Neuronal stem cell (in vitro differentiated cells): ENCODE measurements at regions not wholly inside any gene's neighbourhood (a gene's known extent, or its start where the extent isn't known, plus 50 kb on each side); places are given as distances from the start of the nearest gene placed in this dataset.

Source experiments
- DNase-seq: peaks from one replicate; pipeline ENCODE4 v3.0.0-alpha.2; 2013; ENCODE audit warnings: low spot score
- H2AFZ ChIP-seq: one replicate; pipeline ENCODE4 v1.6.1; 2013; ENCODE audit warnings: mild to moderate bottlenecking, low read length, inconsistent platforms
- H2AK5ac ChIP-seq: 2 replicates; pipeline ENCODE4 v1.6.1; 2013; ENCODE audit warnings: low read depth, mild to moderate bottlenecking, inconsistent platforms, low read length, moderate library complexity, mixed read lengths
- H2BK120ac ChIP-seq: 2 replicates; pipeline ENCODE4 v1.6.1; 2013; ENCODE audit warnings: low read depth, mild to moderate bottlenecking, inconsistent platforms, low read length, moderate library complexity, mixed read lengths
- H2BK12ac ChIP-seq: one replicate; pipeline ENCODE4 v1.6.1; 2013; ENCODE audit warnings: low read length, inconsistent platforms
- H2BK15ac ChIP-seq: 2 replicates; pipeline ENCODE4 v1.6.1; 2013; ENCODE audit warnings: mild to moderate bottlenecking, low read length, inconsistent platforms, mixed read lengths
- H2BK5ac ChIP-seq: one replicate; pipeline ENCODE4 v1.6.1; 2013; ENCODE audit warnings: inconsistent platforms, mild to moderate bottlenecking, low read length, moderate library complexity
- H3K14ac ChIP-seq: one replicate; pipeline ENCODE4 v1.6.1; 2013; ENCODE audit warnings: low read length, inconsistent platforms
- H3K18ac ChIP-seq: 2 replicates; pipeline ENCODE4 v1.6.1; 2013; ENCODE audit warnings: low read length, inconsistent platforms
- H3K23ac ChIP-seq: 2 replicates; pipeline ENCODE4 v1.6.1; 2013; ENCODE audit warnings: low read depth, mild to moderate bottlenecking, mixed read lengths, low read length, inconsistent platforms; ENCODE audit not compliant: poor library complexity
- H3K27ac ChIP-seq: replicated peaks from 3 replicates; pipeline ENCODE4 v1.5.1; 2013; ENCODE audit warnings: low read length, inconsistent platforms
- H3K27me3 ChIP-seq, 3 experiments: 2 replicates each; pipeline ENCODE4 v1.6.1; 2013; ENCODE audit warnings: low read length in 3 of 3, mild to moderate bottlenecking in 2 of 3, inconsistent platforms in 1 of 3, low read depth in 1 of 3, mixed read lengths in 1 of 3, moderate library complexity in 1 of 3; ENCODE audit not compliant: control insufficient read depth in 3 of 3, insufficient read depth in 3 of 3
- H3K36me3 ChIP-seq, 2 donors: replicated peaks in 1 of 2; 2 replicates each; pipeline ENCODE4 v1.6.1; 2013; ENCODE audit warnings: low read length in 2 of 2; ENCODE audit not compliant: control insufficient read depth in 2 of 2, insufficient read depth in 2 of 2
- H3K4ac ChIP-seq: 2 replicates; pipeline ENCODE4 v1.6.1; 2013; ENCODE audit warnings: inconsistent platforms, mild to moderate bottlenecking, low read length, moderate library complexity
- H3K4me1 ChIP-seq, 2 donors: 1 replicate in 1 of 2; 2 replicates in 1 of 2; pipeline ENCODE4 v1.6.1; 2013; ENCODE audit warnings: low read length in 2 of 2, low read depth in 1 of 2; ENCODE audit not compliant: control insufficient read depth in 2 of 2, insufficient read depth in 1 of 2
- H3K4me2 ChIP-seq: one replicate; pipeline ENCODE4 v1.6.1; 2013; ENCODE audit warnings: mild to moderate bottlenecking, low read length, inconsistent platforms; ENCODE audit not compliant: insufficient read depth, poor library complexity, severe bottlenecking
- H3K4me3 ChIP-seq, 2 donors: 2 replicates each; pipeline ENCODE4 v1.5.1; 2013; ENCODE audit warnings: low read length in 2 of 2, mild to moderate bottlenecking in 2 of 2, inconsistent platforms in 1 of 2, moderate library complexity in 1 of 2
- H3K79me1 ChIP-seq: one replicate; pipeline ENCODE4 v1.6.1; 2013; ENCODE audit warnings: low read depth, mild to moderate bottlenecking, inconsistent platforms, low read length, moderate library complexity
- H3K9ac ChIP-seq: one replicate; pipeline ENCODE4 v1.6.1; 2013; ENCODE audit warnings: mild to moderate bottlenecking, low read depth, low read length, inconsistent platforms; ENCODE audit not compliant: poor library complexity
- H3K9me3 ChIP-seq, 2 donors: replicated peaks in 1 of 2; 2 replicates each; pipeline versions ENCODE3 to v1.6.1; 2013; ENCODE audit warnings: low read length in 2 of 2, mild to moderate bottlenecking in 2 of 2, inconsistent platforms in 1 of 2, low read depth in 1 of 2, mixed read lengths in 1 of 2, moderate library complexity in 1 of 2; ENCODE audit not compliant: control insufficient read depth in 2 of 2, insufficient read depth in 1 of 2
- H4K8ac ChIP-seq: one replicate; pipeline ENCODE4 v1.6.1; 2013; ENCODE audit warnings: low read depth, mild to moderate bottlenecking, inconsistent platforms, low read length, moderate library complexity
- H4K91ac ChIP-seq: one replicate; pipeline ENCODE4 v1.6.1; 2013; ENCODE audit warnings: low read length, low read depth, mild to moderate bottlenecking, inconsistent platforms; ENCODE audit not compliant: poor library complexity
- WGBS, 2 donors: extraction: QIAGEN DNeasy Blood & Tissue Kit; methylation state at CpG; one replicate each; pipeline ENCODE4 v1.1.7; 2013; ENCODE audit warnings: missing lambda C conversion rate in 2 of 2, mixed read lengths in 1 of 2; ENCODE audit not compliant: insufficient read length in 2 of 2, insufficient replicate concordance in 1 of 2; ENCODE audit errors: extremely low coverage in 2 of 2; 5-methylcytosine and 5-hydroxymethylcytosine counted together

- Histone ChIP-seq H4K8ac (no peak overlapping the region), H2BK12ac (no peak overlapping the region), H3K23ac (no peak overlapping the region), H2BK5ac (no peak overlapping the region), H3K27me3 (no peaks in the 10 kb centered on the region), H3K4me2 (no peak overlapping the region), H2BK15ac (no peak overlapping the region), H3K36me3 (no peaks in the 10 kb centered on the region), H3K18ac (no peak overlapping the region), H3K9me3 (no peaks in the 10 kb centered on the region), H3K9ac (no peak overlapping the region), H3K4ac (no peak overlapping the region), H3K4me3 (no peak overlapping the region), H2AFZ (no peak overlapping the region), H3K79me1 (no peaks in the 10 kb centered on the region), H4K91ac (no peak overlapping the region), H3K14ac (no peak overlapping the region), H3K4me1 (no peaks in the 10 kb centered on the region), H2BK120ac (no peak overlapping the region), H3K27ac (no peak overlapping the region), H2AK5ac (no peak overlapping the region)
- no peak for DNase-seq
- no CpG with 5 or more reads among the region's 2 CpGs for WGBS, 2 donors
Observed at GRCh38 chr13:85228692-85229091, 570.5 kb downstream of the SLITRK6 start.

DNA sequence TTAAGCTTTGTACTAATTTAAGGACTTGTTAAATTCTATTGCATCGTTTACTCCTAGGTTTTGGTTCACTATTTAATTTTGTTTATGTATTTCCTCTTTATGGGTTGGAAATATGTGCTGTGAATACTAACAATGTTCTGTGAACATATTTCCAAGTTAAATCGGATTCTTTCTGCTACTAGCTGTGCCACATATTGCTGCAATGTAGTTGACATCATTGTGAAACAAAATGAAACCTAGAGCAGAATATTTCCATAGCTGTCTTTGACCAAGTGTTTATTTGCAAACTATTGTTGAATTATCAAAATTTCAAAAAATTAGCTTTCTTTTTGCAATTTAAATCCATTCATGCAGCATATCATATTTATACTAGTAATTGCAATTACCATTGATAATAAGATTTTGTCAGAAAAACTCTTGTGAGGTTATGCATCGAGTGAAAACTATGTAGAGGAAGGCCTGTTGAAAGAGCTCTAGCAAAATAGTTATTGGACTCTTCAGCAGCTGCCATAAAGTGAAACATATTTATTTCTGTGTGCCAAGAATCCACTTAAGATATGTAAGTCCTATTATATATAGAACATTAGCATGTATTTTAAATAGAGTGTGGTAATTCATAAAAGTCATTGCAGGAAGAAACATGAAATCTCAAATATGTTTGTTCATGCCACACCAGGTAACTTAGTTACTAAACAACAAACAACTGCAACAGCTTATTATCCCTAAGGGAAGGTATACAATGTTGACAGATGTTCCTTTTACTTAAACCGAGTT is 575.1 kb downstream of the SLITRK6 start:
- no peak overlapping the region for H2BK5ac ChIP-seq
- H3K4me1 ChIP-seq: no peaks in the 10 kb centered on the region
- no peak overlapping the region for H4K8ac ChIP-seq
- no peak overlapping the region for H3K18ac ChIP-seq
- no peaks in the 10 kb centered on the region for H3K79me1 ChIP-seq
- no peak overlapping the region for H2BK15ac ChIP-seq
- no peaks in the 10 kb centered on the region for H3K36me3 ChIP-seq
- no peak overlapping the region for H2AK5ac ChIP-seq
- H3K23ac ChIP-seq: no peak overlapping the region
- H4K91ac ChIP-seq: no peak overlapping the region
- no peak for DNase-seq
- H2BK12ac ChIP-seq: no peak overlapping the region
- H3K4me3 ChIP-seq: no peak overlapping the region
- H3K27ac ChIP-seq: no peak overlapping the region
- no peak overlapping the region for H3K14ac ChIP-seq
- no peak overlapping the region for H2AFZ ChIP-seq
- no peak overlapping the region for H2BK120ac ChIP-seq
- no CpG with 5 or more reads among the region's 4 CpGs for WGBS, 2 donors
- H3K9ac ChIP-seq: no peak overlapping the region
- no peak overlapping the region for H3K4me2 ChIP-seq
- no peaks in the 10 kb centered on the region for H3K9me3 ChIP-seq
- no peaks in the 10 kb centered on the region for H3K27me3 ChIP-seq
- H3K4ac ChIP-seq: no peak overlapping the region

DNA sequence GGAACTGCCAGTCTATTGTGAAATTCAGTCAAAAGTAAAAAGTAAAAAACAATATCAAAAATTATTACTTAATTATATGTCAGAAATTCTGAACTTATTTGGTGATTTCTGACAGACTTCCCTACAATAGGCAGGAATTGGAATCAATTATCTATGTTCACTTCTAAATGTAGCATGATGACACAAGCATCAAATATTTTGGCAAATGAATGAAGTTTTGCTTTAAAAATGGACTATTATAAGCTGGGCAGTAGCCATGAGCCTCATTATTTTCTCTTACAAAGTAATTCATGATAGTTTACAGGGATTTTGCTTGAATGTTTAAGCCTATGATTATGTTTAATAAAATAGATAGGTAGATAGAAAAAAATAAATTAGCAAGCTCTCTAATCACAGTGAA is 582.6 kb downstream of the SLITRK6 start:
- Histone ChIP-seq H2BK120ac (no peak overlapping the region), H3K27ac (no peak overlapping the region), H3K4me1 (no peaks in the 10 kb centered on the region), H3K27me3 (no peaks in the 10 kb centered on the region), H2AFZ (no peak overlapping the region), H3K9ac (no peak overlapping the region), H3K79me1 (no peaks in the 10 kb centered on the region), H2AK5ac (no peak overlapping the region), H2BK15ac (no peak overlapping the region), H2BK5ac (no peak overlapping the region), H3K36me3 (no peaks in the 10 kb centered on the region), H3K23ac (no peak overlapping the region), H3K9me3 (no peaks in the 10 kb centered on the region), H3K4ac (no peak overlapping the region), H3K4me2 (no peak overlapping the region), H3K18ac (no peak overlapping the region), H4K91ac (no peak overlapping the region), H4K8ac (no peak overlapping the region), H3K14ac (no peak overlapping the region), H3K4me3 (no peak overlapping the region), H2BK12ac (no peak overlapping the region)
- no peak for DNase-seq

DNA sequence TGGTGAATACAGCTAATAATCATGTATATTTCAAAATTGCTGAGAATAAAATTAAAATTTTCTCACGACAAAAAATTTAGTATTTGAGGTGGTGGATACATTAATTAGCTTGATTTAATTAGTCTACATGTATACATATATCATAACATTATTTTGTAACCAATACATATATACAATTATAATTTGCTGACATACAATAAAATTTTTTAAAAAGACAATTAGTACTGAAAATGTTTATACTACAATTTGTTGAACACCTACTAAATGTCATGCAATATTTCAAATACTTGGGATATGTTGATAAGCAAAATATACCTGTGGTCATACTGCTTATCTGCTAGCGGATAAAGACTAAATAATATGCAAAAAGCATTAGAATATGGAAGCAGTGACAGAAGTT is 586.5 kb downstream of the SLITRK6 start:
- no peaks in the 10 kb centered on the region for H3K9me3 ChIP-seq
- H2AK5ac ChIP-seq: no peak overlapping the region
- H3K23ac ChIP-seq: no peak overlapping the region
- H3K9ac ChIP-seq: no peak overlapping the region
- no peak overlapping the region for H2AFZ ChIP-seq
- H2BK120ac ChIP-seq: no peak overlapping the region
- no peaks in the 10 kb centered on the region for H3K79me1 ChIP-seq
- no peak overlapping the region for H3K14ac ChIP-seq
- no peak overlapping the region for H2BK5ac ChIP-seq
- no peak overlapping the region for H2BK15ac ChIP-seq
- no peak overlapping the region for H4K8ac ChIP-seq
- no peak overlapping the region for H2BK12ac ChIP-seq
- DNase-seq: no peak
- H3K4me3 ChIP-seq: no peak overlapping the region
- H3K36me3 ChIP-seq: no peaks in the 10 kb centered on the region
- no CpG with 5 or more reads among the region's 2 CpGs for WGBS, 2 donors
- H3K27me3 ChIP-seq: no peaks in the 10 kb centered on the region
- H3K18ac ChIP-seq: no peak overlapping the region
- no peaks in the 10 kb centered on the region for H3K4me1 ChIP-seq
- no peak overlapping the region for H3K27ac ChIP-seq
- H3K4ac ChIP-seq: no peak overlapping the region
- H4K91ac ChIP-seq: no peak overlapping the region
- no peak overlapping the region for H3K4me2 ChIP-seq
